Smooth muscle cell (in vitro differentiated cells): ENCODE measurements at regions not wholly inside any gene's neighbourhood (a gene's known extent, or its start where the extent isn't known, plus 50 kb on each side); places are given as distances from the start of the nearest gene placed in this dataset.

Source experiments
- DNase-seq: peaks from one replicate; lab custom pipeline; 2025; ENCODE audit not compliant: unreplicated experiment; lab: John Stamatoyannopoulos, UW
- H2AFZ ChIP-seq: fragments of 200-600 bp; sonication (generic); 2 replicates; pipeline ENCODE4 v1.6.0; 2016; ENCODE audit warnings: antibody characterized with exemption, low read depth, mild to moderate bottlenecking
- H3F3A ChIP-seq: fragments of 200-600 bp; sonication (generic); 2 replicates; pipeline ENCODE4 v1.6.0; 2017; ENCODE audit warnings: antibody characterized with exemption, low read depth
- H3K27ac ChIP-seq: fragments of 200-600 bp; sonication (generic); 2 replicates; pipeline ENCODE4 v1.5.1; 2016; ENCODE audit warnings: low read depth, mild to moderate bottlenecking
- H3K27me3 ChIP-seq: fragments of 200-600 bp; sonication (generic); 2 replicates; pipeline ENCODE4 v1.6.1; 2016; ENCODE audit warnings: low read depth, mild to moderate bottlenecking
- H3K36me3 ChIP-seq: fragments of 200-600 bp; sonication (generic); 2 replicates; pipeline ENCODE4 v1.5.1; 2016; ENCODE audit warnings: low read depth
- H3K4me1 ChIP-seq: fragments of 200-600 bp; sonication (generic); 2 replicates; pipeline ENCODE4 v1.5.1; 2016; ENCODE audit warnings: low read depth
- H3K4me2 ChIP-seq: fragments of 200-600 bp; sonication (generic); 2 replicates; pipeline ENCODE4 v1.6.0; 2016; ENCODE audit warnings: mild to moderate bottlenecking
- H3K4me3 ChIP-seq: fragments of 200-600 bp; sonication (generic); 2 replicates; pipeline ENCODE4 v1.5.1; 2016; ENCODE audit warnings: mild to moderate bottlenecking
- H3K79me2 ChIP-seq: fragments of 200-600 bp; sonication (generic); 2 replicates; pipeline ENCODE4 v1.6.0; 2016; ENCODE audit warnings: low read depth, mild to moderate bottlenecking
- H3K9ac ChIP-seq: fragments of 200-600 bp; sonication (generic); 2 replicates; pipeline ENCODE4 v1.6.0; 2016; ENCODE audit warnings: low read depth
- H3K9me3 ChIP-seq: fragments of 200-600 bp; sonication (generic); replicated peaks from 2 replicates; pipeline ENCODE4 v1.5.1; 2016; ENCODE audit warnings: low read depth
- H4K20me1 ChIP-seq: fragments of 200-600 bp; sonication (generic); 2 replicates; pipeline ENCODE4 v1.6.0; 2016; ENCODE audit warnings: low read depth
- WGBS: methylation state at CpG from one replicate; pipeline ENCODE4 v1.1.7; 2016; ENCODE audit warnings: low lambda C conversion rate; 5-methylcytosine and 5-hydroxymethylcytosine counted together
- TF ChIP-seq, protein P1 (sequence below): fragments of 200-600 bp; sonication (generic); IDR thresholded peaks from 2 replicates; pipeline ENCODE4 v1.5.1; 2017; ENCODE audit warnings: borderline replicate concordance, mild to moderate bottlenecking, antibody characterized with exemption; ENCODE audit not compliant: insufficient read depth, poor library complexity, severe bottlenecking

DNA sequence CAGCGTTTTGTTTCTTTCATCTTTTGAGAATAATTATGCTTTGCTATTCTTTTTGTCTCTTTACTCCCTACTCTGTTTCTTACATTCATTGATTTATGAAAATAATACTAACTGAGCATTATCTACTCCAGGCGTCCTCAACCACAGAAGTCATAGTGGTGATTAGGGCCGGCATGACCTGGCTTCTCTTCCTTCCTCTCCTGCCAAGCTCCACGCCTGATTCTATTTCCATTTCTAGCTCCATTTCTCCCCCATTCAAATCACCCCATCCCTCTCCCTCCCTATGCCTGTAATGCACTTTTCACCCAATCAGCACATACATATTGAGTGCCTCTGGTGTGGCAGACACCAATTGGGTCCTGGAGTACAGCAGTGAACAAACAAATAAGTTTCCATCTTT, 183.2 kb upstream of the GPR12 start:
- DNase-seq = no peak
- H3K27ac ChIP-seq = no peak overlapping the region

DNA sequence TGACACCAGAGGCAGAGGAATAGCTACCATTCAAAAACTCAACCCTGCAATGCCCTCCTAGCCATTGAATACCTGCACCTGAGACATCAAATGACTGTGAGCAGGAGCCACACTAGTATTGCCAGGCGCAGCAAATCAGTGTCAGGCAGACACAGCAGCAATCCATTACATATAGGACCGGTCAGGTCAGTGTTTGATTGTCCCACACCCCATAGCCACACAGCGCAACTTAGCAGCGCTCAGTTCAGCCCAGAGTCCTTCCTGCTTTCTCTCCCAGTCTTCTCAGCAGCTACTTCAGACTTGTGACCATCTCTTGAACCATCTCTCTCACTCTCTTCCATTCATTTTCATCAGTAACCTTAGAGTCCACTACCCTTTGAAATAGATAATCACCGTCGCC, 181.6 kb upstream of the GPR12 start:
- peaks cover 46% of the 10 kb centered on the region for H3K27me3 ChIP-seq
- no peaks in the 10 kb centered on the region for H3K36me3 ChIP-seq
- TF ChIP-seq, protein P1, sequence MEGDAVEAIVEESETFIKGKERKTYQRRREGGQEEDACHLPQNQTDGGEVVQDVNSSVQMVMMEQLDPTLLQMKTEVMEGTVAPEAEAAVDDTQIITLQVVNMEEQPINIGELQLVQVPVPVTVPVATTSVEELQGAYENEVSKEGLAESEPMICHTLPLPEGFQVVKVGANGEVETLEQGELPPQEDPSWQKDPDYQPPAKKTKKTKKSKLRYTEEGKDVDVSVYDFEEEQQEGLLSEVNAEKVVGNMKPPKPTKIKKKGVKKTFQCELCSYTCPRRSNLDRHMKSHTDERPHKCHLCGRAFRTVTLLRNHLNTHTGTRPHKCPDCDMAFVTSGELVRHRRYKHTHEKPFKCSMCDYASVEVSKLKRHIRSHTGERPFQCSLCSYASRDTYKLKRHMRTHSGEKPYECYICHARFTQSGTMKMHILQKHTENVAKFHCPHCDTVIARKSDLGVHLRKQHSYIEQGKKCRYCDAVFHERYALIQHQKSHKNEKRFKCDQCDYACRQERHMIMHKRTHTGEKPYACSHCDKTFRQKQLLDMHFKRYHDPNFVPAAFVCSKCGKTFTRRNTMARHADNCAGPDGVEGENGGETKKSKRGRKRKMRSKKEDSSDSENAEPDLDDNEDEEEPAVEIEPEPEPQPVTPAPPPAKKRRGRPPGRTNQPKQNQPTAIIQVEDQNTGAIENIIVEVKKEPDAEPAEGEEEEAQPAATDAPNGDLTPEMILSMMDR = no peak
- no peak overlapping the region for H3K9ac ChIP-seq
- no peaks in the 10 kb centered on the region for H3K9me3 ChIP-seq
- H3K79me2 ChIP-seq = no peaks in the 10 kb centered on the region
- no peaks in the 10 kb centered on the region for H3K4me1 ChIP-seq
- H3F3A ChIP-seq = peaks cover 14% of the 10 kb centered on the region
- WGBS = 86% methylated on average over 6 of the region's 6 CpGs
- DNase-seq = no peak
- no peaks in the 10 kb centered on the region for H4K20me1 ChIP-seq
- H3K4me3 ChIP-seq = no peak overlapping the region
- no peak overlapping the region for H2AFZ ChIP-seq
- no peak overlapping the region for H3K4me2 ChIP-seq
- H3K27ac ChIP-seq = no peak overlapping the region

More for the DNA sequence above, 183.2 kb upstream of the GPR12 start:
- Histone ChIP-seq H3K79me2 (no peaks in the 10 kb centered on the region), H3F3A (peaks cover 14% of the 10 kb centered on the region), H2AFZ (no peak overlapping the region), H3K4me2 (no peak overlapping the region), H3K4me1 (no peaks in the 10 kb centered on the region), H3K4me3 (no peak overlapping the region), H4K20me1 (no peaks in the 10 kb centered on the region), H3K9me3 (no peaks in the 10 kb centered on the region), H3K36me3 (no peaks in the 10 kb centered on the region), H3K9ac (no peak overlapping the region), H3K27me3 (peaks cover 39% of the 10 kb centered on the region)
- TF ChIP-seq, protein P1 = no peak
- WGBS = 92% methylated on average over 4 of the region's 4 CpGs

DNA sequence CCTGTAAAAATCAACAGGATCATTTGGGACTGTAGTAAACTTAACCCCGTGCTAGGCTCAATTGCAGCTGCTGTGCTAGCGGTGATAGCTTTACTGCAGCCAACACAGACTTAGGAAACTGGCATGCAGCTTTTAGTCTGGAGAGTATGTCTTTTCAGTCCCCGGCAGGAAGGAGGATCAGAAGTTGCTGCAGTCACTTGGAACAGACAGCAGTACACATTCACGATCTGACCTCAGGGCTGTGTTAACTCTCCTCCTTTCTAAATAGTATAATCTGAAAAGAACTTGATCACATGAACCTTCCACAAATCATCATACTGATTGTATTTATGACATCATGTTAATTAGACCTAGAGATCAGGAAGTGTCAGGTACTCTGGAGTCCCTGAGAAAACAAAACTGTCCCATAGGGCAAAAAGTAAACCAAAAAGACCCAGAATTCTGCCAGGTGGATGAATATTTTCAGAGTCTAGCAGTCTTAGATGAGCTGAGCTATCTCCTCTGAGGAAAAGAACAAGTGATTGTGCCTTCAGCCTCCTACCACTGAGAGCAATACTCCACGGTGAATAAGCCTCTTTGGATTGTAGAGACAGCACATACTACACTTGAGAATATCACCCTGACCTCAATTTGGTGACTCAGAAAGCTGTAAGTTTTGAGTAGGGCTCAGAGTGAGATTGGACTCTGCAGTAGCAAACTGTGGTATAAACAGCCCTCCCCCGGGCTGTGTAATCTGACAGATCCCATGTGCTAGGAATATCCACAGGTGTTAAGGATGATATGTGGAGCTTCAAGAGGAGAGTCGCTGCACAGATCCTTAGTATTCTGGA, 181.0 kb upstream of the GPR12 start:
- peak overlapping the region; percentile 53 for H3K27ac ChIP-seq

More for the DNA sequence above, 181.0 kb upstream of the GPR12 start:
- no peaks in the 10 kb centered on the region for H3K4me1 ChIP-seq
- H3K79me2 ChIP-seq = no peaks in the 10 kb centered on the region
- WGBS = 39% methylated on average over 7 of the region's 7 CpGs
- DNase-seq = no peak
- peaks cover 14% of the 10 kb centered on the region for H3F3A ChIP-seq
- no peak overlapping the region for H3K4me3 ChIP-seq
- no peak overlapping the region for H3K9ac ChIP-seq
- H3K9me3 ChIP-seq = no peaks in the 10 kb centered on the region
- no peaks in the 10 kb centered on the region for H3K36me3 ChIP-seq
- H4K20me1 ChIP-seq = no peaks in the 10 kb centered on the region
- no peak overlapping the region for H2AFZ ChIP-seq
- peaks cover 45% of the 10 kb centered on the region for H3K27me3 ChIP-seq
- TF ChIP-seq, protein P1 = no peak
- H3K4me2 ChIP-seq = peak overlapping the region; percentile 35
